ENCODE measurements at regions not wholly inside any gene's neighbourhood (a gene's known extent, or its start where the extent isn't known, plus 50 kb on each side); places are given as distances from the start of the nearest gene placed in this dataset.

DNA sequence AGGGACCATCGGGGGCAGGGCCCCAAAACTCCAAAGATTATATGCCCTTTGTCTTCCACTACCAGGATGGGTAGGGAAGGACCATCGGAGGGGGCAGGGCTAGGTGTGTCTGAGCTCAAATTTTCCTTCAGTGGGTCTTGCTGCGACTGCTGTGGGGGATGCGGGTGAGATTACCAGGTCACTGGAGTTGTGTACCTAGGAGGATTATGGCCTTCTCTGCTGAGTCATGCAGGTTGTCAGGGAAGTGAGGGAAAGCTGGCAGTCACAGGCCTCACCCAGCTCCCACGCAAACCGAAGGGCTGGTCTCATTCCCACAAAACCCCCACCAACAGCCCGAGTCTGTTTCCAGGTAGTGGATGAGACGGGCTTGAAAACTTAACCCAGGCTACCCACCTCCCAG lies 489.4 kb downstream of the ZNF608 start:
- Mint-ChIP-seq H3K4me1 (no peaks in the 10 kb centered on the region), H3K4me3 (no peak overlapping the region), H3K27me3 (no peaks in the 10 kb centered on the region), H3K27ac (no peak overlapping the region), H3K36me3 (ENCODE audit: low read depth) (no peaks in the 10 kb centered on the region)
- no peak for DNase-seq
- no peak for ATAC-seq
- peaks cover 3% of the 10 kb centered on the region for H3K9me3 ChIP-seq (ENCODE audit: control insufficient read depth, low read length, poor library complexity, severe bottlenecking)

DNA sequence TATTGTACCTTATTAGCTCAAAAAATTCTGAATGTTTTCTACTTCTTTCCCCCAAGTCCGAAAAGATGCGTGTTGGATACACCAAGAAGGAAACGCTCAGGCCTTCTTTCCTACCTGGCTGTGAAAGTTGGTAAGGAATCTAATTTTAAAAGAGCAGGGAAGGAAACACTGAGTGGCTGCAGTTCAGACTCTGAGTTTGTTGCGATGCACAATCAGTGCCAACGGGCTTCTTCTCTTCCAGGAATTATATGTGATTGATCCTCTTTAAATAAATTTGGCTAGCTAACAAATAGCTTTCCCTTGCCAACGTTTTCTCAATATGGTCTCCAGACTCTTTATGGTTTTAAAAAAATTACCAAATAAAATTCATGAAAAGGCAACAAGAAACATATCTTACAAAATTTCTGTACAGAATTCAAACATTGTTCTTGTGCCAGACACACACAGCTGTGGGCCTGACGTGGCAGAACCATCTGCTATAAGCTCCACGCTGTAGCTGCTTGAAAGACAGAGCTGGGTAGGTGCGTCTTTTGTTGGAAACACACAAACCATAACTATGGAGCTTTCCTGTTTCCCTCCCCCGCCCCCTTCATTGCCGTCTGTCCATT lies 493.1 kb downstream of the ZNF608 start:
- DNase-seq (no peak), ATAC-seq (no peak)
- Mint-ChIP-seq H3K27me3 (no peaks in the 10 kb centered on the region), H3K27ac (no peak overlapping the region), H3K4me3 (no peak overlapping the region), H3K4me1 (no peaks in the 10 kb centered on the region), H3K36me3 (ENCODE audit: low read depth) (no peaks in the 10 kb centered on the region)
- H3K9me3 ChIP-seq (ENCODE audit: control insufficient read depth, low read length, poor library complexity, severe bottlenecking), result peaks cover 3% of the 10 kb centered on the region

DNA sequence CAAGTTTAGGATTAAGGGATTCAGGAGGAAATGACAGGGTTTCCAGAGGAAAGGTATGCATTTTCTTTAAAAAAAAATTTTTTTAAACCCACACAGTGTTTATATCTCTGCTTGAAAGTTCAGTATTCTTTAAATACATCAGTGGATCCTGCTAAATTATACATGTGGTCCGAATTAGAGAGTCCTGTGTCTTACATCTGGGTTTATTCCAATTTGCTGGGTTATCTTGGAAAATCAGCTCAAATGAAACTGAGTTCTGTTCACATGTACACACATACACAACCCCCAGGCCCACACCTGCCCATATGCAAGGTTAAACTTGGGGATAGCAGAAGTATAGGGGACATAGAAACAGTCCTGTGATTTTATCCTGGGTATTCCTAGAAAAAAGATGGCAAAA lies 493.7 kb downstream of the ZNF608 start:
- Mint-ChIP-seq H3K4me1 (no peaks in the 10 kb centered on the region), H3K27ac (no peak overlapping the region), H3K4me3 (no peak overlapping the region), H3K27me3 (no peaks in the 10 kb centered on the region), H3K36me3 (ENCODE audit: low read depth) (no peaks in the 10 kb centered on the region)
- DNase-seq, result no peak
- H3K9me3 ChIP-seq (ENCODE audit: control insufficient read depth, low read length, poor library complexity, severe bottlenecking), result peaks cover 3% of the 10 kb centered on the region
- ATAC-seq, result no peak

DNA sequence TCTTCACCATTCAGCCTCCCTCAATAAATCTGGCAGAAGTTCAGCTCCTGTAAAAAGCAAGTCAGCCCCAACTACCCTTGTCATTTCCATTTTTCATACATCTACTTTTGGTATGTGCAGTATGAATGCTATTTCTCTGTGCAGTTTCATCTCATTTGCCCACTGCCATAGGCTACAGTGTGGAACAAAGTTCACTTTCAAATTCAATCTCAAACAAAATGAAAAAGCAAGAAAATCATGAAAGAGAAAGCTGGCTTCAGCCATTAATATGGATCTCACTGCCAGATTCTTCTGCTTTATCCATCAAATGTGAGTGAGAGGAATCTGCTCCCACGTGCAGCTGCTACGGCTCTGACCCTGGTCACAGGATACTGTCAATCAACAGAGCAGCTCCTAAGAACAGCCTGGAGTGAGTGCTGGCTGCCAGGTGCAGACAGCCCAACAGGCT lies 494.2 kb downstream of the ZNF608 start:
- H3K27ac Mint-ChIP-seq, result no peak overlapping the region

DNA sequence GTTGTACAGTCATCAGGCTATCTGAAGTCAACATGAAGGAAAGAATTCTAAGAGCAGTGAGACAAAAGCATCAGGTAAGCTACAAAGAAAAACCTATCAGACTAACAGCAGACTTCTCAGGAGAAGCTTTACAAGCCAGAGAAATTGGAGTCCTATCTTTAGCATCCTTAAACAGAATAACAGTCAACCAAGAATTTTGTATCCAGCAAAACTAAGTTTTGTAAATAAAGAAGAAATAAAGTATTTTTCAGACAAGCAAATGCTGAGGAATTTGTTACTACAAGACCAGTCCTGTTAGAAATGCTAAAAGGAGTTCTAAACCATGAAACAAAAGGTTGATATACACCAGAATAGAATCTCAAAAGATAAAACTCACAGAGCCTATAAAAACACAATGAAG lies 501.2 kb downstream of the ZNF608 start:
- Mint-ChIP-seq H3K4me3 (no peak overlapping the region), H3K27ac (no peak overlapping the region), H3K36me3 (ENCODE audit: low read depth) (no peaks in the 10 kb centered on the region), H3K27me3 (no peaks in the 10 kb centered on the region), H3K4me1 (no peaks in the 10 kb centered on the region)
- DNase-seq, result no peak
- H3K9me3 ChIP-seq (ENCODE audit: control insufficient read depth, low read length, poor library complexity, severe bottlenecking), result no peaks in the 10 kb centered on the region
- ATAC-seq, result no peak

More for the DNA sequence above, 494.2 kb downstream of the ZNF608 start:
- no peaks in the 10 kb centered on the region for H3K4me1 Mint-ChIP-seq
- DNase-seq, result no peak
- no peaks in the 10 kb centered on the region for H3K27me3 Mint-ChIP-seq
- no peak overlapping the region for H3K4me3 Mint-ChIP-seq
- no peak for ATAC-seq
- H3K9me3 ChIP-seq (ENCODE audit: control insufficient read depth, low read length, poor library complexity, severe bottlenecking), result peaks cover 3% of the 10 kb centered on the region
- no peaks in the 10 kb centered on the region for H3K36me3 Mint-ChIP-seq (ENCODE audit: low read depth)

DNA sequence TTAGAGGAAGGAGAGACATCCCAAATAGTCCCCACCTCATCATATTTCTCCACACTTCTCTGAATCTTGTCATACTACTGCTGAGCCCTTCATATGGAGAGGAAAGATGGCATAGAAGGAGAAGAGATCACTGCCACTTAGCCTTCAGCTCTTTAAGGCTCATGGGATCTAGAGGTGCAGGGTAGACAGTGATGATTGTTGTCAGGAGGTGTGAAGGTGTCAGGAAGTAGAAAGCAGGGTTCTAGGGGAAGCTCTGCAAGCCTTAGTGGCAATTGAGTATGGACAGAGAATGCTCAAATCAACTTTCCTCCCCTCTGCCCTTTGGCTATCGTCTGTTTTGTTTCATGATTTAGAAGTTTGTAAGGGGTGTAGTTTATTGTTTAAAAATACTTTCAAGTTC lies 505.7 kb downstream of the ZNF608 start:
- no peak for ATAC-seq
- H3K4me3 Mint-ChIP-seq, result no peak overlapping the region
- no peaks in the 10 kb centered on the region for H3K36me3 Mint-ChIP-seq (ENCODE audit: low read depth)
- H3K27ac Mint-ChIP-seq, result no peak overlapping the region
- no peak for DNase-seq
- H3K27me3 Mint-ChIP-seq, result no peaks in the 10 kb centered on the region
- no peaks in the 10 kb centered on the region for H3K9me3 ChIP-seq (ENCODE audit: control insufficient read depth, low read length, poor library complexity, severe bottlenecking)
- H3K4me1 Mint-ChIP-seq, result no peaks in the 10 kb centered on the region

DNA sequence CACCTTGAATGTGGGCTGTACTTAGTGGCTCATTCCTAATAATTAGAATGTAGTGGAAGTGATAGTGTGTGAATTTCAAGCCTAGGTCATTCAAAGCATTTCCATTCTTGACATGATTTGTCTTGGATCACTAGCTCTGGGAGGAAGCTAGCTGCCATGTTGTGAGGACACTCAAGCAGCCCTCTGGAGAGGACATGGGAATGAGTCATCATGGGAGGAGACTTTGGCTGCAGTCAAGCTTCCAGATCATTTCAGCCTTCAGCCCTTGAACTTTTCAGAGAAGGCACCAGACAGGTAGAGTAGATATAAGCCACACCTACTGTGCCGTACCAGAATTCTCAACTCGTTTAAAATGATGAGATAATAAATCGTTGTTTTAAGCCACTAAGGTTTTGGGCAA lies 506.9 kb downstream of the ZNF608 start:
- no peak overlapping the region for H3K4me3 Mint-ChIP-seq
- H3K27me3 Mint-ChIP-seq, result no peaks in the 10 kb centered on the region
- H3K4me1 Mint-ChIP-seq, result no peaks in the 10 kb centered on the region
- no peaks in the 10 kb centered on the region for H3K36me3 Mint-ChIP-seq (ENCODE audit: low read depth)
- DNase-seq, result no peak
- no peaks in the 10 kb centered on the region for H3K9me3 ChIP-seq (ENCODE audit: control insufficient read depth, low read length, poor library complexity, severe bottlenecking)
- H3K27ac Mint-ChIP-seq, result no peak overlapping the region
- ATAC-seq, result no peak

DNA sequence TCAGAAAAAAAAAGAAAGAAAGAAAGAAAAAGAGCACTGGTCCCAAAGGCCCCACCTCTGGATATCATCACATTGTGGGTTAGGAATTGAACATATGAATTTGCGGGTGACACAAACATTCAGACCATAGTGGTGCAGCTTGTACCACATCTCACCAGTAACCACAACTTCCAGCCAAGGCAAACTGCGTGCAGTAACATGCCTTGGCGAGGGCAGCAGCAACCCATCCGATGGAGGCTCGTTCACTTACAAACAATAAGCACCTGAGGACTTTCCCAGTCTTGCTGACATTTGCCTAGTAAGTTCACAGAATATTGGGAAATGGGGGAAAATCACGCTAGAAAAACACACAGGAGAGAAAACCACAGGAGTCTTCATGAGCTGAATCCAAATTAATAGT lies 508.1 kb downstream of the ZNF608 start:
- H3K36me3 Mint-ChIP-seq (ENCODE audit: low read depth), result no peaks in the 10 kb centered on the region
- H3K27me3 Mint-ChIP-seq, result no peaks in the 10 kb centered on the region
- DNase-seq (no peak), ATAC-seq (no peak)
- no peaks in the 10 kb centered on the region for H3K4me1 Mint-ChIP-seq
- H3K27ac Mint-ChIP-seq, result no peak overlapping the region
- H3K9me3 ChIP-seq (ENCODE audit: control insufficient read depth, low read length, poor library complexity, severe bottlenecking), result no peaks in the 10 kb centered on the region
- H3K4me3 Mint-ChIP-seq, result no peak overlapping the region

DNA sequence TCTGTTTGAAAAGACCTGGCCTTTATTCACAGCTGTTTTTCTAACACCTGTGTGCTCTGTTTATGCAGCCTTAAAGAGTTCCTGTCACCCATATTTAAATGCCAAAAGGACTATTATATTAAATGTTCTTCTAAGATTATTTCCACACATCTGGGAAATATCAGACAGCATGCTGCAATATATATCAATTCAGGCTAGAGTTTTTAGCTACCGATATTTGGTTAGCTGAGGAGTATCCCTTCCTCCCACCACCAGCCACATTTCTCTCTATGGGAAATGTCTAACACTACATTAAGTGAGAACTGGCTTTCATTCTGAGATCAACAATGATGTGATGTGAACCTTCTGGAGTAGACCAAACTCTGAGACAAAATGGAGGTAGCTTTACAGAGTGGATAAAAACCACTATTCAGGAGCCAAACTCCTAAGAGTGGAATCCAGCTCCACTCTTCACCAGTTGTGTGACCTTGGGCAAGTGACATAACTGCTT lies 509.2 kb downstream of the ZNF608 start:
- Mint-ChIP-seq H3K27me3 (no peaks in the 10 kb centered on the region), H3K36me3 (ENCODE audit: low read depth) (no peaks in the 10 kb centered on the region), H3K4me1 (no peaks in the 10 kb centered on the region), H3K27ac (no peak overlapping the region), H3K4me3 (no peak overlapping the region)
- H3K9me3 ChIP-seq (ENCODE audit: control insufficient read depth, low read length, poor library complexity, severe bottlenecking), result no peaks in the 10 kb centered on the region
- no peak for DNase-seq
- ATAC-seq, result no peak

DNA sequence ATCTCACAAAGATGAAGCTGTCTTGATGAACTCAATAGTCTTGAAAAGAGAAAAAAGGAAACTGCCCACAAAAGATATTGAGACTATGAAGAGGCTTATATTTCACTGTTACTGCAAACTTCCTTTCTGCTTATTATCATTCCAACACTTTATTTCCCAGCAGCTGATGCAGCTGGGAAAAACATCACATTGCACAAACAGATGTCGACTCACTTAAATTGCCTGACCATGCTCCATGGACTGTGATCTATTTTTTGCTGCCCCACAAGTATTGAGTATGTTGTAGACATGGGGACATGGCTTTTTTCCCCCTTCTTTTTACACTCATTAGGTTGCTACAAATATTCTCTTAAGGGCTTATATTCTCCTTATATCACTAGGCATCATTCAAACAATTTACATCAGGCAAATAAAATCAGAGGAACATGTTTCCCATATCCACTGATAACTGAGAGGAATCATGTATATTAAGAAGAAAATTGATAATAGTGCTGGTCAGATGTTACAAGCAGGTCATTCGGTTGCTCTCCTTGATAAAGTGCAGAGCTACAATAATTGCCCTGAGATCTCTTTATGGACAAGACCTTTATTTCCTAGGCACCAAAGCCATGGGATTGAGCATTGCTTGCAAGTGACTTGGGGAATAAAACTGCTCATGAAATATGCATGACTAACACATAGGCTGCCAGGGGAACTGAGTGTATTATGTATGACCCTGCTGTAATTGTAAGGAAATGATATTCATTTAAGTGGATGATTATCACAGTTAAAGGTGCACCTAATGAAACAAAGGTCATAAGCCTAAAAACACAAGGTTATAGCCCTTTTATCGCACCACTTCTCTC lies 509.9 kb downstream of the ZNF608 start:
- H3K4me1 Mint-ChIP-seq, result no peaks in the 10 kb centered on the region
- H3K4me3 Mint-ChIP-seq, result no peak overlapping the region
- H3K9me3 ChIP-seq (ENCODE audit: control insufficient read depth, low read length, poor library complexity, severe bottlenecking), result no peaks in the 10 kb centered on the region
- H3K27me3 Mint-ChIP-seq, result no peaks in the 10 kb centered on the region
- no peaks in the 10 kb centered on the region for H3K36me3 Mint-ChIP-seq (ENCODE audit: low read depth)
- H3K27ac Mint-ChIP-seq, result no peak overlapping the region
- no peak for DNase-seq
- ATAC-seq, result no peak

DNA sequence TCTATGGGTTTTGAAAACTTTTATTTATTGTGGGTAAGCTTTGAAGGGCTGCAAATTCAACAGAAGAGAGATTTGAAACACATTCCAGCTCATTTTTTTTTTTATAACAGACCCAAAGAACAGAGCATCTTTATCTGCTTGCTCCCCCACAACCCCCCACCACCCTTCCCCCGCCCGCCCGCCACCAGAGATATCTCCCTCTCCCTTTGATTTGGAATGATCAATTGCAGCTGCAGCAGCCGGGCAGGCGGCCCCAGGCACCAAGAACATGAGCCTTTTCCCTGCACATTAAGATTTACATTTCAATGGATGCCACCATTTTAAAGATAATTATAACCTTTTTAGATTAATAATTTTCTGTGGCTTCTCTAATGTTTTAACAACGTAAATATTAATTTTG lies 510.9 kb downstream of the ZNF608 start:
- no peak overlapping the region for H3K4me3 Mint-ChIP-seq
- H3K9me3 ChIP-seq (ENCODE audit: control insufficient read depth, low read length, poor library complexity, severe bottlenecking), result no peaks in the 10 kb centered on the region
- ATAC-seq (no peak), DNase-seq (no peak)
- no peaks in the 10 kb centered on the region for H3K4me1 Mint-ChIP-seq
- no peaks in the 10 kb centered on the region for H3K36me3 Mint-ChIP-seq (ENCODE audit: low read depth)
- H3K27ac Mint-ChIP-seq, result no peak overlapping the region
- no peaks in the 10 kb centered on the region for H3K27me3 Mint-ChIP-seq

DNA sequence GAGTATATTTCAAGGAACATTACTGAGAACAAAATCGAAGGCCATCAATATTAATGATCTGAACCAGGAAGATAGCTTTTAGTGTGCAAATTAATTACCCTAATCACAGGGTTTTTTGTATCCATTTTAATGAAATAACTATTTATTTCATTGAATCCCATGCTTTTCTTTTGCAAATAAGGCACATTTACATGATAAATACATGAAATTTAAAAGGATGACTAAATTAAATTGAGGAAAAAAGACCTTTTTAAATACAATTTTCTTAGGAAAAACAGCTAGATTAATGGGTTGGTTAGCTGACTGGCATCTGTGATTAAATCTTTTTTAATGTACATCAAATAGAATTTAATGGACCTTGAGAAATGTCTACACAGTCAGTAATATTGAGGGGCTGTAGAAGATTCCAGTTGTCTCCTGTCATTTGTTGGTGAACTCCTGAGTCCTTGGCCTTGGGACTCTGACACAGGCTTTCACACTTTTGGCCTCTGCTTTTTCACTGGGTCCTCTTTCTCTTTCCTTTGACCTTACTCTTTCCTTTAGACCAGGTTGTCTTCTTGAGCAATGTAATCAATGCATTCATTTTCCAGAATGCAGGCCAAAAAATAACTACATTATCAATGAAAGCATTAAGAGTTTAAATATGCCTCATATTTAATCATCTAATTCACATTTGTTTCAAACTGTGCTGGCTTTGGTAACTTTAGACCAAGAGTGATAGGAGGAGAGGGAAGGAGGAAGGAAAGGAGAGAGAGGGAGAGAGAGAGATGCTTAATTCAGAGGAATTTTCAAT lies 511.5 kb downstream of the ZNF608 start:
- H3K27ac Mint-ChIP-seq, result no peak overlapping the region
- H3K4me3 Mint-ChIP-seq, result no peak overlapping the region
- H3K9me3 ChIP-seq (ENCODE audit: control insufficient read depth, low read length, poor library complexity, severe bottlenecking), result no peaks in the 10 kb centered on the region
- ATAC-seq (no peak), DNase-seq (no peak)
- no peaks in the 10 kb centered on the region for H3K4me1 Mint-ChIP-seq
- no peaks in the 10 kb centered on the region for H3K36me3 Mint-ChIP-seq (ENCODE audit: low read depth)
- no peaks in the 10 kb centered on the region for H3K27me3 Mint-ChIP-seq

DNA sequence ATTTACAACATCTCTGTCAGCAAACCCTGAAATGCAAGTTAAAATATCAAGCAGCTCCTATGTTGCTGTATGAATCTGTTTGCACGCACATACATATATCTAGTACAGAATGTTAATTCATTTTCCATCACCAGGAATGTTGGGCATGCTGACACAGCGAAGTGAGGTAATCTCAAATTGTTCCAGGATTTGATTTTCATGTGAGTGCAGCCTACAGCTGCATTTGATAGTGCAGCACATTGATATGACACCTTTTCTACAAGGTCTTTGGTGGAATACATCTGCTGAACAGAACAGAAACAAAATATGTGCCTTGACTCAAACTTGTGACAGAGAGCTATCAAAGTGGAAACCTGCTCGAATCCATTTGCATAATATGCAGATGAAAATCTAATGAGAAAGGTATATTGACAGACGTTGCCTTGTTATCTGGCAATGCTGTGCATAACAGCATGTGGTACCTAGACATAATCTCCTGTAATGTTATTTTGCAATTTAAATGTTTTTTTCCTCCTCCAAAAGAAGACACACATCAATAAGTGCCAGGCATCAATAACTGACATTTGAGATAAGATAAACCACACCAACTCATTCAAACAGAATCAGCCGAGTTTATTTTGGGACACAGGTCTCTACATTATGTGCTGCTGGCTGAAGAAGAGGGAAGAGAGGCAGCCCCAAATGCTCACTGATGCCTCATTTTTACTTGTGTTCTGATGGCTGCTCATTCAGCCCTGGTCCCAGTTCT lies 512.2 kb downstream of the ZNF608 start:
- Mint-ChIP-seq H3K4me3 (no peak overlapping the region), H3K27ac (no peak overlapping the region), H3K4me1 (no peaks in the 10 kb centered on the region), H3K27me3 (no peaks in the 10 kb centered on the region), H3K36me3 (ENCODE audit: low read depth) (no peaks in the 10 kb centered on the region)
- DNase-seq, result no peak
- no peaks in the 10 kb centered on the region for H3K9me3 ChIP-seq (ENCODE audit: control insufficient read depth, low read length, poor library complexity, severe bottlenecking)
- no peak for ATAC-seq
